Breast epithelium (tissue), 3 donors: ENCODE measurements at regions not wholly inside any gene's neighbourhood (a gene's known extent, or its start where the extent isn't known, plus 50 kb on each side); places are given as distances from the start of the nearest gene placed in this dataset.

Source experiments
- POLR2A ChIP-seq: fragments of 450-650 bp; IDR thresholded peaks from one replicate; pipeline ENCODE4 v1.6.1; 2016; ENCODE audit warnings: antibody characterized with exemption, mild to moderate bottlenecking, moderate library complexity
- TF ChIP-seq, protein P1 (sequence below), 3 donors: fragments of 450-650 bp; IDR thresholded peaks; one replicate each; pipeline ENCODE4 v1.5.1; 2016 to 2017; ENCODE audit warnings: antibody characterized with exemption in 3 of 3, mild to moderate bottlenecking in 3 of 3, moderate library complexity in 3 of 3

DNA sequence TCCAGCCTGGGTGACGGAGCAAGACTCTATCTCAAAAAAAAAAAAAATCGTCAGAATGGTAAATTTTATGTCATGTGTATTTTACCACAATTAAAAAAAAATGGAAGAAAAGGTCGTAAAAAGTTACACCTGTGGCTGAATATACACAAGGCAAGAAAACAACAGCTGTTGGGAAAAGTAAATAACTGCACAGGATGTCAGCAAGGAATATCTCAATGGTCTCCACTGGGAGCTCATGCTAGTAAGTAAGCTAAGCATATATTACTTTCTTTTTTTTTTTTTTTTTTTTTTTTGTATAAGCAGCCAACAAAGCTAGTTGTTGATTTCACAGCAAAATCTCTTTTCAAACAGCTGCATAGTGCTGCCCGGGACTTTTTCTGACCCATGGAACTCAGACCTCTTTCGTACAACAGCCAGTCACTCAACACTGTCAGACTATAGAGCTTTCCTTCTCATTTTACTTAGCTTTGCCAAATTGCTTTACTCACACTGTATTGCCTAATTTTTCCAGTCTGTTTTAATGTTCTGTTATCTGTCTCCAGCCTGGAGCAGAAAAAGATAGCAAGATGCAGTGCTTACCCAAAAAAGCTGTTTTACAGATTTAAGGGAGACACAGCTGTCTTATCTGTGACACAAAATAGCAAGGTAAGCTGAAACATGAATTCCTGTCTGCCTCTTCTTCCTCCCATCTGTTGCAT, 175.9 kb downstream of the ENC1 start:
- TF ChIP-seq, protein P1, sequence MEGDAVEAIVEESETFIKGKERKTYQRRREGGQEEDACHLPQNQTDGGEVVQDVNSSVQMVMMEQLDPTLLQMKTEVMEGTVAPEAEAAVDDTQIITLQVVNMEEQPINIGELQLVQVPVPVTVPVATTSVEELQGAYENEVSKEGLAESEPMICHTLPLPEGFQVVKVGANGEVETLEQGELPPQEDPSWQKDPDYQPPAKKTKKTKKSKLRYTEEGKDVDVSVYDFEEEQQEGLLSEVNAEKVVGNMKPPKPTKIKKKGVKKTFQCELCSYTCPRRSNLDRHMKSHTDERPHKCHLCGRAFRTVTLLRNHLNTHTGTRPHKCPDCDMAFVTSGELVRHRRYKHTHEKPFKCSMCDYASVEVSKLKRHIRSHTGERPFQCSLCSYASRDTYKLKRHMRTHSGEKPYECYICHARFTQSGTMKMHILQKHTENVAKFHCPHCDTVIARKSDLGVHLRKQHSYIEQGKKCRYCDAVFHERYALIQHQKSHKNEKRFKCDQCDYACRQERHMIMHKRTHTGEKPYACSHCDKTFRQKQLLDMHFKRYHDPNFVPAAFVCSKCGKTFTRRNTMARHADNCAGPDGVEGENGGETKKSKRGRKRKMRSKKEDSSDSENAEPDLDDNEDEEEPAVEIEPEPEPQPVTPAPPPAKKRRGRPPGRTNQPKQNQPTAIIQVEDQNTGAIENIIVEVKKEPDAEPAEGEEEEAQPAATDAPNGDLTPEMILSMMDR (IDR thresholded peaks at IDR 0.05) = no peak
- TF ChIP-seq POLR2A = no peak
